ENCODE measurements at regions not wholly inside any gene's neighbourhood (a gene's known extent, or its start where the extent isn't known, plus 50 kb on each side); places are given as distances from the start of the nearest gene placed in this dataset.
"Not testable (repeated sequence)": the region's sequence is repeated elsewhere in the genome, so short reads cannot be mapped to it uniquely, and the experiment has no call there.

GRCh38 chr12:75765170-75766059 is 254.0 kb upstream of the KRR1 start:
- DNase-seq (ENCODE audit: low read depth in 2 of 2) = no peak

DNA sequence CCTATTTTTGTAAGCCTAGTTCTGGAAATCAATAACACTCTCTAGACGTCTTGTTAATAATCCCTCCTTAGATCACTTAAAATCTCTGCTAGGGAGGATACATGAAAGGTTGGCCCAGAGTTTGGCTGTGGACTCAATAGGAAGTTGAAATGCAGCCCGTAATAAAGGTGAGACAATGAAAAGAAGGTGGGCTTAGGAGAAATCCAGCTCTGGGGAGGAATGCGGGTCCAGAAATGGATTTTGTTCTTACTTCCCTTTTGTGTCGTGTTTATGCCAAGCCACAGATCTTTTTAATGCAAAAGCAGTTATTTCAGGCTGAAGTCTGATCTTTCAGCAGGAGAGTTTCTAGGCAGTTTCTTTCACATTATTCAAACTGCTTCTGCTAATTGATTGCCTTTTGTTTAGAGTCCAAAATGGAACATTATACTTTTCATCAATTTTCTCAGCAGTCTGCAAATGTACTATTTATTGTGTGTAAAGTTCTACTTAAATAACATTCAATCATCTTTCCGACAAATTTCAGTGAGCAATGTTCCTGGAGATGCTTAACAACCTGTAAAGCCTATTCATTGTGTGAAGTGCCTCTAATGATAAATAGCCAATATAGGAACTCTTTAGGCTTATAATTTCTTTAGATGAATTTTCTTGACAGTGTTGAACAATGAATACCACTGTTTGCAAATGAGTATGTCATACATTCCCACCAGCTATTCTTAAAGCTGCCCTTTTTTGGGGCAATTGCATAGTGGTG is 252.9 kb upstream of the KRR1 start:
- DNase-seq (ENCODE audit: low read depth in 2 of 2) = no peak

GRCh38 chr12:75760573-75761294 is 249.3 kb upstream of the KRR1 start:
- no peak for DNase-seq (ENCODE audit: low read depth in 2 of 2)

DNA sequence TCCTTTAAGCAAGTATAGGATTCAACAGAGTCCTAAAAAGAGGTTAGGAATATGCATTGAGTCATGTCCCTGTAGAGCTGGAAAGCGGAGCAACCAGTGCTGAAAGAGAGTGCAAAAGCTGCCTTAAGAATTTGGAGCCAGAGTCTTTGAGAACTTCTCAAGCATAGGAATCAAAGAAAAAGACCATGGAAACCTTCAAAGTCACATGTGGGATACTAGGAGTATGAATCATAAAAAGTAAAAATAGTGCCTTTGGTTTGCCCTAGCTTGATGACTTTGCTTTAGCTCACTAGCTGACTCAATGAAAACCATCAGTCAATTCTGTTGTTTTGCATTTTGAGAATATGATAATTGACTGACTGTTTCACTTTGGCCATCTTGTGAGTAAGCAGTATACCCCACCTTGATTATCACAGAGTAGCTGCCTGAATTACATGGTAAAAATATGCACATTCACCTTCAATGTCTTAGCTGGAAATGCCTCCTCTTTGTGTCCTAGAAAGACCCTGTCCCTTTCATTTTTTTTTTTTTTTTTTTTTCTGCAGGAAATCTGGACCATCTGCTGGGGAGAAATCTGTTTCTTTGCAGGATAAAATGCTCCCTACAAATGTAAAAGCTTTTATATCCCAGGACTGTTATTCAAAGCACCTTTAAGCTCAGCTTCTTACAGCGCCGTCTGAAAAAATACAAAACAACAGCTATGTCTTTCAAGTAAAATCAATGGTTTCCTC is 248.6 kb upstream of the KRR1 start:
- DNase-seq (ENCODE audit: low read depth in 2 of 2) = peak in 1 of 2 donors; percentile 85

- no peak for DNase-seq (ENCODE audit: low read depth in 2 of 2)
Observed at GRCh38 chr12:75759196-75759595, 247.8 kb upstream of the KRR1 start.

GRCh38 chr12:75756771-75757170 is 245.4 kb upstream of the KRR1 start:
- no peak for DNase-seq (ENCODE audit: low read depth in 2 of 2)

GRCh38 chr12:75756111-75756510 is 244.7 kb upstream of the KRR1 start:
- DNase-seq (ENCODE audit: low read depth in 2 of 2) = no peak

DNA sequence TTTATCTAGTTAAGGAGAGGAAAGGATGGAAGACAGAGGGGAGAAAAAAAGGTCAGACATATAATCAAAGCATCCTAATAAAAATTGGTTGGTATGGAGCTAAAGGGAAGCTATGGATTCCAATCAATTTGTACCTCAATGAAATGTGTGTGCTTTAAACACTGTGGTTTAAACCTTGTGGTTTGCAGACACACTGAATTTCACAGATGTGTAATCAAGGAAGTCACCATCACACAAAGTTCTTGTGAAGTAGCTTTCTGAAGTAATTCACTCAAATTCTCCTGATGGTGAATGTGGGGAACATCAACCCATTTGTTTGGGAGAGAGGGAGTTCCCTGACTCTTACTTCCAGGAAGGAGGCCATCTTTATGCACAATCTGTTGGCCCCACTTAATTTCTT is 243.3 kb upstream of the KRR1 start:
- no peak for DNase-seq (ENCODE audit: low read depth in 2 of 2)

DNA sequence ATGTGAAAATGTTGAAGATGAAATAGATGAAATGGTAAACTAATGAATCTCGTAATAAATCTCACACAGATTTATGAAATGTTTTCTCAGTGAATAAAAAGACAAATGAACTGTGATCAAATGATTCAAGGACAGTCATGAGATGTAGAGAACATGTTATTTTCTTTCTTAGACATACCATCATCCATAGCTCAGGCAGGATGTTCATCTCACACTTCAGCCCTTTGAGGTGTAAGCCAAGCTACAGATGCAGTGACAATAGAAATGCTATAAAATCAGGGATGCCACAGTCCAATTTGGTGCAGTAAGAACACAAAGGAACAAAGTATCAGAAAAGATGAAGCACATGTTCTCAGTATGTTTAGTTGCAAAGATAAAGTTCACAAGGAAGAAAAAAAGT is 242.7 kb upstream of the KRR1 start:
- DNase-seq (ENCODE audit: low read depth in 2 of 2) = no peak

DNA sequence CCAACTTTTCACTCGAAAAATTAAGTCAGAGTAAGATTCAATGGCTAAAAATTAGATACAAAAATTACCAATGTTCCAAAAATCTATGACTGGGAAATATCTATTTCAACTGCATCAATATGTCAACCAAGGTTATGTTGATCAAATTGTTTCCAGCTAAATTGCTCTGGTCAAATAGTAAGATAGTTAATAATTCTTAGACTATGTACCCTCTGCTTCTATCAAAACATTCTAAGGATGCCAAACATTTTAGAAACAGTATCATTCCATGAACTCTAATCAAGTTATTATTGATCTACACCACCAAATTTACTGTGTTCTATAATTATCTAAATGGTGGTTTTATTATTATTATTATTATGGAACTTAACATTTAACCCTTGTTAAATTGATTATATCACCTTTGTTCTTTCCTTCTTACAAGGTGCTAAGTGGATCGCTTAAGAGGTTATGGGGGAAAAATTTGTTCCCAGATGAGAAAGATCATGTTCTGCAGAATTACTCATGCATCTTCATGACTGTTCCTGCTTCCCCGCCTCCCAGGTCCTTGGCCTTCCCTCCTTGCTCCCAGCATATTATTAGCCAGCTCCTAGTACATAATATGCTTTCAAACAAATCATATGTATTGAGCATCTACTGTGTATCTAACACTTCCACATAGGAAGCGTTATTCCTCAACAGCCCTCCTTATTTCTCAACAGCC is 240.5 kb upstream of the KRR1 start:
- no peak for DNase-seq (ENCODE audit: low read depth in 2 of 2)

DNA sequence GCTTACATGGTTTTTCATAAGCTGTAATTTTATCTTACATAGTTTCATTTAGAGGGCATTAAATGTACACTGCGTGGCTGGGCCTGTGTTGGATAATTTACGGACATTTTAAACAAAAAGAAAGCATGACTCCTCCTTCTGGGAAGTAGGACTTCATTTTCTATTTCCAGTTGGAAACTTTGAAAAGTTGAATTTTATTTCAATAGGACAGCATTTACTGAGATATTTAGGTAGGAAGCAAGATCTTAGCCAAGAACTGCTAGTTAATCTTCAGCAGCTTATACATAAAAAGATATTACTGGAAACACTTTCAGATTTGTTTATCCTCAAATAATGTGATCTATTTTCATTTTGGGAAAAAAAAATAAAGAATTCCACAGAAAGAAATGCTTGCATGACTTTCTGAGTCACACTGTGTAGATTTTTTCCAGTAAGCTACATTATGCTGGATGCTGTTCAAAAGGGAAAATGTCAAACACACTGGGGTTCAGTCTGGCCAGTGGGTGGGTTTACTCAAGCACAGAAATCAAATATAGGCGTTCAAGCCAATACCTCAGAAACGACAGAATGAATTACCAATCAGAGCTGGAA is 239.4 kb upstream of the KRR1 start:
- peak; percentile 32 to 57 for DNase-seq (ENCODE audit: low read depth in 2 of 2)

DNA sequence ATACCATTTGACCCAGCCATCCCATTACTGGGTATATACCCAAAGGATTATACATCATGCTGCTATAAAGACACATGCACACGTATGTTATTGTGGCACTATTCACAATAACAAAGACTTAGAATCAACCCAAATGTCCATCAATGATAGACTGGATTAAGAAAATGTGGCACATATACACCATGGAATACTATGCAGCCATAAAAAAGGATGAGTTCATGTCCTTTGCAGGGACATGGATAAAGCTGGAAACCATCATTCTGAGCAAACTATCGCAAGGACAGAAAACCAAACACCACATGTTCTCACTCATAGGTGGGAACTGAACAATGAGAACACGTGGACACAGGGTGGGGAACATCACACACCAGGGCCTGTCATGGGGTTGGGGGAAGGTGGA is 237.6 kb upstream of the KRR1 start:
- not testable (repeated sequence) for DNase-seq (ENCODE audit: low read depth in 2 of 2)

GRCh38 chr12:75748136-75748535 is 236.7 kb upstream of the KRR1 start:
- DNase-seq (ENCODE audit: low read depth in 2 of 2) = no peak

DNA sequence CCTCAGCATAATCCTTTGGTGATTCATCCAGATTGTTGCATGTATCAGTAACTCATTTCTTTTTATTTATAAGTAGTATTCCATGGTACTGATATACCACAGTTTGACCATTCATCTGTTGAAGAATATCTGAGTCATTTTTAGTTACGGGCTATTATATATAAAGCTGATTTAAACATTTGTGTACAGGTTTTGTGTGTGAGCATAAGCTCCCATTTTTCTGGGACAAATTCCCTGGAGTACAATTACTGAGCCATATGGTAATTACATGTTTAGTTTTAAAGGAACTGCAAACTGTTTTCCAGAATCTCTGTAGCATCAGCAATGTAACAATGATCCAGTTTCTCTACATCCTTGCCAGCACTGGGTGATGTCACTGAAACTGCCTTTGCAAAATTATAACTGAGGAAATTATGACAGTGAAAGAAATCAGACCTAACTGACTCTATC is 236.2 kb upstream of the KRR1 start:
- DNase-seq (ENCODE audit: low read depth in 2 of 2) = no peak

DNA sequence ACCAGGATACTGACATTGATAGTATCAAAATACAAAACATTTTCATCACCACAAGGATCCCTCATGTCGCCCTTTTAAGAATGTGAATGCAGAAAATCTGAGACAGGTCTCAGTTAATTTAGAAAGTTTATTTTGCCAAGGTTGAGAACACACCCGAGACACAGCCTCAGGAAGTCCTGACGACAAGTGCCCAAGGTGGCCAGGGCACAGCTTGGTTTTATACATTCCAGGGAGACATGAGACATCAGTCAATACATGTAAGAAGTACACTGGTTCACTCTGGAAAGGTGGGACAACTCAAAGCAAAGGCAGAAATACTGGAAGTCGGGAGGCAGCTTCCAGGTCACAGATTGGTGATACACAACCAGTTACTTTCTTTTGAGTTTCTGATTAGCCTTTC is 235.2 kb upstream of the KRR1 start:
- no peak for DNase-seq (ENCODE audit: low read depth in 2 of 2)

DNA sequence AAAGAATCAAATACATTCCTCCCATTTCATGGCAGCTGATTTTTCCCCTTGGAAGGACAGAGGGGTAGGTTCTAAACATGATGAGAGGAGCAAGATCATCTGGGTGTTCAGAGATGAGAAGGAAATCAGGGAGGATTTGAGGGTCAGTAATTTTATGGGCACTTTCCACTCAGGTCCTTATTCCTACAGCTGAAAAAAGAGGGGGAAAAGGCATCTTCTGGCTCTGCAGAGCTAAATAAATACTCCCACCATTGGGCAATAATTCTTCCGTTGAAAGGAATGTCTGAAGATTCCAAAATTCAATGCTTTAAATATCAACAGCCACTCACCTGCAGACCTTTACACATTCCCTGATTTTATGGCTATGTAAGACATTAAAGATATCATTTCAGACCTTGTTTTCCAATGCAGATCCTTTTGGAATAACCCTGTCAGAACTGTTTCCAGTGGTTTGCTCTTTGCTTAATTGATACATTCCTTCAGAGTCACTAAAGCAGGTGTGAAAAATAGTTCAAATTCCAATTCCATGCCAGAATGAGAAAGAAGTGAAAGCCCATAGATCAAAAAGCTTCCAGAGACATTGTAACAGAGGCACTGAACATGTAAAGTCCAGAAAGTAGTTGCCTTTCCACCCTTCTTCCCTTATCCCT is 233.3 kb upstream of the KRR1 start:
- DNase-seq (ENCODE audit: low read depth in 2 of 2) = no peak

DNA sequence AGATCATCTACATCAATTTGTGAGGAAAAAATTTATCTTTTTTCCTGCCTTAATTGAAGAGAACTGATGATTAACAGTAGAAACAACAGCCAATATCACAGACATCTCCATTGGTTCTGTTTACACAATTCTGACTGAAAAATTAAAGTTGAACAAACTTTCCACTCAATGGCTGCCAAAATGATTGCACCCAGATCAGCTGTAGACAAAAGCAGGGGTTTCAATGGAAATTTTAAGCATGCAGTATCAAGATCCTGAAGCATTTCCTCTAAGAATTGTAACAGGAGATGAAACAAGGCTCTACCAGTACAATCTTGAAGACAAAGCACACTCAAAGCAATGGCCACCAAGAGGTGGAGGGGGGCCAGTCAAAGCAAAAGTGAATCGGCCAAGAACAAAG is 231.6 kb upstream of the KRR1 start:
- no peak for DNase-seq (ENCODE audit: low read depth in 2 of 2)

DNA sequence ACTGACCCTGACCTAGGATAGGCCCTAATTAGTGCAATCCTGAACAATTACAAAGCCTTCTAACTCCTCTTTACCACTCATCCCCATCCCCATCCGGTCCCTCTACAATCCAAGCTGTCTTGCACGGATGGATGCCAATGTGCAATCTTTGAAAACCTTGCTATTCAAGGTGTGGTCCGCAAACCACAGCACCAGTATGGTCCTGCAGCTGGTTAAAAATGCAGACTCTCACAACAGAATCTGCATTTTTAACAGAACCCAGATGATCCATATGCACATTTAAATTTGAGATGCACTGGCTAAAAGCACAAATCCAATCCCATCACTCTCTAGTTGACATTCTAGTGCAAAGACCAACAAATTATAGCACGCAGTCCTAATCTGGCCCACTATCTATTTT is 230.6 kb upstream of the KRR1 start:
- DNase-seq (ENCODE audit: low read depth in 2 of 2) = no peak

GRCh38 chr12:75739912-75740311 is 228.5 kb upstream of the KRR1 start:
- DNase-seq (ENCODE audit: low read depth in 2 of 2) = peak in 1 of 2 donors; percentile 36

DNA sequence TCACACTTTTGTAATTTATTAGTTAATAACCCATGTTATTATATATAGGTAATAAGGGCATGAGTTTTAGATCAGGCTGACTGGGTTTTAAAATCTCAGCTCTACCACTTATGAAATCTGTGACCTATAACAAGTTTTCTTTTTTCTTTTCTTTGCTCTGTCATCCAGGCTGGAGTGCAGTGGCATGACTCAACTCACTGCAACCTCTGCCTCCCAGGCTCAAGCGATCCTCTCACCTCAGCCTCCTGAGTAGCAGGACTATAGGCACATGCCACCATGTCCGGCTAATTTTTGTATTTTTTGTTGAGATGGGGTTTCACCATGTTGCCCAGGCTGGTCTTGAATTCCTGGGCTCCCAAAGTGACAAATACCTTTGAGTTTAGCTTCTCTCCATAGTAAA is 227.7 kb upstream of the KRR1 start:
- not testable (repeated sequence) for DNase-seq (ENCODE audit: low read depth in 2 of 2)
